Gastrocnemius medialis (tissue), 4 donors: ENCODE measurements at regions not wholly inside any gene's neighbourhood (a gene's known extent, or its start where the extent isn't known, plus 50 kb on each side); places are given as distances from the start of the nearest gene placed in this dataset.

Experiments used
- ATAC-seq, 2 donors: fragments of 150-250 bp; one replicate each; pipeline ENCODE4 v1.9.1; 2016
- DNase-seq, 2 donors: peaks; one replicate each; pipeline ENCODE4 v3.0.0-alpha.2; 2019
- H3K27ac ChIP-seq, 4 donors: fragments of 200-600 bp; sonication (generic); 1 replicate in 1 of 4; 2 replicates in 3 of 4; pipeline ENCODE4 v1.5.1; 2016 to 2018; ENCODE audit warnings: mild to moderate bottlenecking in 2 of 4, moderate library complexity in 1 of 4
- H3K27me3 ChIP-seq, 3 donors: fragments of 200-600 bp; sonication (generic) in 2 of 3; 1 replicate in 1 of 3; 2 replicates in 2 of 3; pipeline versions ENCODE4 v1.5.1 to v1.6.0; 2016 to 2019; ENCODE audit warnings: mild to moderate bottlenecking in 1 of 3, moderate library complexity in 1 of 3
- H3K36me3 ChIP-seq, 2 donors: fragments of 200-600 bp; sonication (generic) in 1 of 2; one replicate each; pipeline ENCODE4 v1.5.1; 2017 to 2018
- H3K4me1 ChIP-seq, 2 donors: fragments of 200-600 bp; sonication (generic) in 1 of 2; one replicate each; pipeline ENCODE4 v1.5.1; 2016 to 2017; ENCODE audit warnings: mild to moderate bottlenecking in 2 of 2
- H3K4me3 ChIP-seq, 4 donors: fragments of 200-600 bp; sonication (generic) in 3 of 4; 1 replicate in 1 of 4; 2 replicates in 3 of 4; pipeline ENCODE4 v1.5.1; 2016 to 2019; ENCODE audit warnings: mild to moderate bottlenecking in 2 of 4
- H3K9me3 ChIP-seq, 3 donors: fragments of 200-600 bp; sonication (generic) in 2 of 3; 1 replicate in 1 of 3; 2 replicates in 2 of 3; pipeline ENCODE4 v1.5.1; 2016 to 2019
- CTCF ChIP-seq, 5 experiments: fragments of 450-650 bp in 3 of 5; fragments of 200-600 bp in 2 of 5; sonication (generic) in 2 of 5; IDR thresholded peaks in 4 of 5; conservative IDR thresholded peaks in 1 of 5; 1 replicate in 4 of 5; 2 replicates in 1 of 5; pipeline ENCODE4 v1.5.1; 2016 to 2019; ENCODE audit warnings: antibody characterized with exemption in 5 of 5, mild to moderate bottlenecking in 3 of 5, moderate library complexity in 3 of 5
- POLR2A ChIP-seq, 2 donors: fragments of 450-650 bp; IDR thresholded peaks; one replicate each; pipeline ENCODE4 v1.6.1; 2017; ENCODE audit warnings: antibody characterized with exemption in 2 of 2, mild to moderate bottlenecking in 2 of 2, moderate library complexity in 2 of 2
- in situ Hi-C, 4 donors: fragments of 200-750 bp; cut with MboI; loops; one replicate each; pipeline versions ENCODE4 v1.15.0 to v1.8.0; 2017; ENCODE audit warnings: low sequenced_read_pairs in 4 of 4
- intact Hi-C: fragments of 100-400 bp; cut with DNase I; formaldehyde crosslinking; loops from one replicate; pipeline ENCODE4 v1.15.1; 2023; ENCODE audit warnings: low total_unique reads

GRCh38 chr5:81856948-81857928 lies 106.3 kb upstream of the SSBP2 start:
- in situ Hi-C loops: loop anchor here in 1 of 4 donors (10.0 to 25.0 kb wide), 2 partner anchors 305 to 352 kb away; no protein-coding TSS in a partner anchor
- no peaks in the 10 kb centered on the region for H3K27me3 ChIP-seq
- H3K4me3 ChIP-seq: peak overlapping the region in 2 of 4 donors; percentile 10 to 19
- no peaks in the 10 kb centered on the region for H3K36me3 ChIP-seq
- H3K27ac ChIP-seq: peak overlapping the region; percentile 50 to 70 (median 66)
- H3K4me1 ChIP-seq: peaks cover 44 to 49% of the 10 kb centered on the region in 2 donors
- TF ChIP-seq POLR2A (IDR thresholded peaks at IDR 0.05) (no peak), CTCF (IDR thresholded peaks at IDR 0.05 in 4 of 5, conservative IDR thresholded peaks at IDR 0.05 in 1 of 5) (peak in 4 of 5 experiments; percentile 31 to 42 (median 37))
- intact Hi-C loops: no loop called here
- DNase-seq: peak; percentile 70 to 90
- peak; percentile 76 to 94 for ATAC-seq
- H3K9me3 ChIP-seq: no peaks in the 10 kb centered on the region

GRCh38 chr5:81855591-81855990 lies 104.7 kb upstream of the SSBP2 start:
- Histone ChIP-seq H3K9me3 (no peaks in the 10 kb centered on the region), H3K4me1 (peaks cover 55 to 57% of the 10 kb centered on the region in 2 donors), H3K36me3 (no peaks in the 10 kb centered on the region), H3K27ac (peak overlapping the region; percentile 24 to 66 (median 60)), H3K27me3 (no peaks in the 10 kb centered on the region), H3K4me3 (no peak overlapping the region)
- ATAC-seq: no peak
- intact Hi-C loops (no loop called here), in situ Hi-C loops (loop anchor here in 1 of 4 donors (10.0 to 25.0 kb wide), 2 partner anchors 307 to 351 kb away; no protein-coding TSS in a partner anchor)
- TF ChIP-seq CTCF (IDR thresholded peaks at IDR 0.05 in 4 of 5, conservative IDR thresholded peaks at IDR 0.05 in 1 of 5) (no peak), POLR2A (IDR thresholded peaks at IDR 0.05) (no peak)
- DNase-seq: no peak

GRCh38 chr5:81854915-81855314 lies 104.0 kb upstream of the SSBP2 start:
- in situ Hi-C loops: loop anchor here in 3 of 4 donors (5.0 to 25.0 kb wide), 4 partner anchors 68 to 350 kb away; partner anchors contain the start of gene SSBP2 (in 2 of the 3)
- DNase-seq (no peak), ATAC-seq (no peak)
- Histone ChIP-seq H3K4me1 (peaks cover 62 to 64% of the 10 kb centered on the region in 2 donors), H3K36me3 (no peaks in the 10 kb centered on the region), H3K27ac (peak overlapping the region; percentile 24 to 66 (median 60)), H3K9me3 (no peaks in the 10 kb centered on the region), H3K4me3 (no peak overlapping the region), H3K27me3 (no peaks in the 10 kb centered on the region)
- TF ChIP-seq POLR2A (IDR thresholded peaks at IDR 0.05): no peak
- TF ChIP-seq CTCF (IDR thresholded peaks at IDR 0.05 in 4 of 5, conservative IDR thresholded peaks at IDR 0.05 in 1 of 5): no peak
- intact Hi-C loops: loop anchor here (5.0 kb wide), 2 partner anchors 428 to 608 kb away; no protein-coding TSS in a partner anchor

- H3K4me3 ChIP-seq: no peak overlapping the region
- in situ Hi-C loops: loop anchor here in 3 of 4 donors (5.0 to 25.0 kb wide), 4 partner anchors 67 to 350 kb away; partner anchors contain the start of gene SSBP2 (in 2 of the 3)
- peaks cover 66 to 68% of the 10 kb centered on the region in 2 donors for H3K4me1 ChIP-seq
- TF ChIP-seq POLR2A (IDR thresholded peaks at IDR 0.05) (no peak), CTCF (IDR thresholded peaks at IDR 0.05 in 4 of 5, conservative IDR thresholded peaks at IDR 0.05 in 1 of 5) (peak in 3 of 5 experiments; percentile 19 to 46 (median 20))
- intact Hi-C loops: loop anchor here (5.0 kb wide), 2 partner anchors 427 to 607 kb away; no protein-coding TSS in a partner anchor
- no peaks in the 10 kb centered on the region for H3K9me3 ChIP-seq
- DNase-seq (no peak), ATAC-seq (no peak)
- H3K27me3 ChIP-seq: no peaks in the 10 kb centered on the region
- peak overlapping the region; percentile 24 to 66 (median 60) for H3K27ac ChIP-seq
- H3K36me3 ChIP-seq: no peaks in the 10 kb centered on the region
These were observed 103.6 kb upstream of the SSBP2 start for GRCh38 chr5:81854485-81854884.
